Upper lobe of right lung (tissue), 1 donor: ENCODE measurements at regions not wholly inside any gene's neighbourhood (a gene's known extent, or its start where the extent isn't known, plus 50 kb on each side); places are given as distances from the start of the nearest gene placed in this dataset.

Source experiments
- ATAC-seq: fragments of 200-7000 bp; cut with Tn5 transposase; one replicate; pipeline ENCODE4 v1.9.1; 2020; ENCODE audit warnings: mild to moderate bottlenecking, moderate library complexity
- DNase-seq: peaks from one replicate; pipeline ENCODE4 v3.0.0-alpha.2; 2020
- H3K27ac ChIP-seq: fragments of 200-600 bp; one replicate; pipeline ENCODE4 v1.8.0; 2022
- H3K27me3 ChIP-seq: fragments of 200-600 bp; one replicate; pipeline ENCODE4 v1.8.0; 2022; ENCODE audit warnings: mild to moderate bottlenecking
- H3K36me3 ChIP-seq: fragments of 200-600 bp; one replicate; pipeline ENCODE4 v1.8.0; 2022
- H3K4me1 ChIP-seq: fragments of 200-600 bp; one replicate; pipeline ENCODE4 v1.8.0; 2022
- H3K4me3 ChIP-seq: fragments of 200-600 bp; one replicate; pipeline ENCODE4 v1.8.0; 2022; ENCODE audit warnings: mild to moderate bottlenecking
- H3K9me3 ChIP-seq: fragments of 200-600 bp; one replicate; pipeline ENCODE4 v1.8.0; 2022
- intact Hi-C: fragments of 100-400 bp; cut with DNase I; formaldehyde crosslinking; loops from one replicate; pipeline ENCODE4 v1.11.0; 2022
- TF ChIP-seq, protein P1 (sequence below): fragments of 200-600 bp; IDR thresholded peaks from one replicate; pipeline ENCODE4 v1.8.0; 2022; ENCODE audit warnings: antibody characterized with exemption
- donor health status: DM: no; HTN: yes; CAD: no; lungs with severe emphysema.

DNA sequence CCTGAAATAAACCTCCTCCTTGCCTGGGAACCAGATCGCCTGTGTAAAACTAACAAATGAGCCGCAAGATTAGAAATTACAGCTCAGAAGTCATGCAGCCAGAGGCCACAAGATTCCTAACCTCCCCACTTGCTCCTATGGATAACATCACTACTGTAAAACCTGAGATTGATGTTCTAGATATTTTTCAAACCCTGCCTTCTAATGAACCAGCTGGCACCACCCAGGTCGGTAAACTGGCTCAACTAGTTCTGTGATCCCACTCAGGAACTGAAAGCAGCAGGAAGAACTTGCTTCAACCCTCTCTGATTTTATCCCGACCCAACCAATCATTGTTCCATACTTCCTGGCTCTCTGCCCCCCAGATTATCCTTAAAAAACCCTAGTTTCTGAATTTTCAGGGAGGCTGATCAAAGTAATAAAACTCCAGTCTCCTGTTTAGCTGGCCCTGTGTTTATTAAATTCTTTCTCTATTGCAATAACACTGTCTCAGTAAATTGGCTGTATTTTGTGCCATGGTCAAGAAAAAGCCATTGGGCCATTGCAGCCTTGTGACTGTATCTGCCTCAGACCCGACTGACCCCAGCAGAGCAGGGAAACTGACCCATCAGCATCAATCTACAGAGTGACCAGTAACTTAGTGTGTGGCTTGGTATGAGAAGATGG lies 98.9 kb downstream of the RPLP1 start:
- Histone ChIP-seq H3K27me3 (no peaks in the 10 kb centered on the region), H3K36me3 (no peaks in the 10 kb centered on the region), H3K27ac (no peak overlapping the region), H3K4me1 (no peaks in the 10 kb centered on the region), H3K4me3 (no peak overlapping the region), H3K9me3 (peaks cover 9% of the 10 kb centered on the region)
- intact Hi-C loops: no loop called here
- no peak for ATAC-seq
- DNase-seq: no peak
- TF ChIP-seq, protein P1, sequence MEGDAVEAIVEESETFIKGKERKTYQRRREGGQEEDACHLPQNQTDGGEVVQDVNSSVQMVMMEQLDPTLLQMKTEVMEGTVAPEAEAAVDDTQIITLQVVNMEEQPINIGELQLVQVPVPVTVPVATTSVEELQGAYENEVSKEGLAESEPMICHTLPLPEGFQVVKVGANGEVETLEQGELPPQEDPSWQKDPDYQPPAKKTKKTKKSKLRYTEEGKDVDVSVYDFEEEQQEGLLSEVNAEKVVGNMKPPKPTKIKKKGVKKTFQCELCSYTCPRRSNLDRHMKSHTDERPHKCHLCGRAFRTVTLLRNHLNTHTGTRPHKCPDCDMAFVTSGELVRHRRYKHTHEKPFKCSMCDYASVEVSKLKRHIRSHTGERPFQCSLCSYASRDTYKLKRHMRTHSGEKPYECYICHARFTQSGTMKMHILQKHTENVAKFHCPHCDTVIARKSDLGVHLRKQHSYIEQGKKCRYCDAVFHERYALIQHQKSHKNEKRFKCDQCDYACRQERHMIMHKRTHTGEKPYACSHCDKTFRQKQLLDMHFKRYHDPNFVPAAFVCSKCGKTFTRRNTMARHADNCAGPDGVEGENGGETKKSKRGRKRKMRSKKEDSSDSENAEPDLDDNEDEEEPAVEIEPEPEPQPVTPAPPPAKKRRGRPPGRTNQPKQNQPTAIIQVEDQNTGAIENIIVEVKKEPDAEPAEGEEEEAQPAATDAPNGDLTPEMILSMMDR: no peak

DNA sequence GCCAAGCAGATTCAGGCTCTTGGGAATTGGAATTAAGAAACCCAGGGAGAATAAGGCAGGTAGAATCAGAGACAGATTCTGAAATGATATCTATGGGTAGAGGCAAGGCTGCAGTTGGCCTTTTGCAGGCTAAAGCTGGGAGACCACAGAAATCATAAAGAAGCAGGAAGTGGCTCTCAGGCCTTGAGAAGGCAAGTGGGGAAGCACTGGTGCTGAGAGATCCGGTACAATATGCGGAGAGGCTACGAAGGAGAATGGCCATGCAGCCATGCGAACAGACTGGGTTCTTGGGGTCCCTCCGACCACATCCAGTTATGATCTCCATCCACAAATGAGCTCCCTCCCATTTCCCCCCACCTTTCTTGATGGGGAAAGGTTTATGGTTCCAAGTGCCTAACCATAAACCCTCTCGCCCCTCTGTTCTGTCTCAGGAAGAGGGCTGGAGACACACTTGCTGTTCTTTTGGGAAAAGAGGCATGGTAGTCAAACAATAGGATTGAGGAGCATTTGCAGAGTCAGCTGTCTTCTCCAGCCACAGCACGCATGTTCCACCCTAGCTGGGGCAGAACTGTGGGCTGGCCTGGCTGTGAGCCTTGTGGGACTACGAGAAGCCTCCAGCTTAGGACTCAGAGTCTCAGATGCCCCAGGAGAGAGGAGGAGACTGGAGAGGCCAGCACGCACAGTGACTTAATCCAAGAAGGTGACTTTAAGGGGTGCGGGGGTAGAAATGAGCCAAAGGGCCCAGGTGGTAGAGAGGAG lies 99.6 kb downstream of the RPLP1 start:
- Histone ChIP-seq H3K27ac (no peak overlapping the region), H3K27me3 (no peaks in the 10 kb centered on the region), H3K36me3 (no peaks in the 10 kb centered on the region), H3K4me1 (no peaks in the 10 kb centered on the region), H3K9me3 (peaks cover 9% of the 10 kb centered on the region), H3K4me3 (no peak overlapping the region)
- ATAC-seq (no peak), DNase-seq (no peak)
- TF ChIP-seq, protein P1: no peak
- intact Hi-C loops: no loop called here

DNA sequence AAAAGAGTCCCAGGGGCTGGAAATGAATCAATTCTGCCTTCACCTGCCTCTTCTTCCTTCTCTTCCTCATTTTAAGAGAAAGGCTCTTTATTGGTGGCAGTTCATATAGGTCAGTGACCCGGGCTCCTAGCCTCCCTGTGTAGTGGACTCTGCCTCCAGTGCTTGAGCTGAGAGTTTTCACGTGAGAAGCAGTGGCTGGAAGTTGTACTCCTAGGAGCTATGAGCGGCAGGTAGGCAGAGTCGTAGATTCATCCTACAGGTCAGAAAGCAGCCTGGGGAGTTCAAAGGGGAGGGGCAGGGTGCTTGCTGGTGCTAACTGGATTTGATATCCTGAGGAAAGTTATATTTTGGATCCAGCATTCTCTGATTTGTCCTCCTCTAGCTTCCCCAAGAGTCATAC lies 101.1 kb downstream of the RPLP1 start:
- peaks cover 9% of the 10 kb centered on the region for H3K9me3 ChIP-seq
- DNase-seq: no peak
- intact Hi-C loops: no loop called here
- no peaks in the 10 kb centered on the region for H3K27me3 ChIP-seq
- no peak overlapping the region for H3K4me3 ChIP-seq
- H3K36me3 ChIP-seq: no peaks in the 10 kb centered on the region
- TF ChIP-seq, protein P1: no peak
- no peak for ATAC-seq
- no peak overlapping the region for H3K27ac ChIP-seq
- no peaks in the 10 kb centered on the region for H3K4me1 ChIP-seq

DNA sequence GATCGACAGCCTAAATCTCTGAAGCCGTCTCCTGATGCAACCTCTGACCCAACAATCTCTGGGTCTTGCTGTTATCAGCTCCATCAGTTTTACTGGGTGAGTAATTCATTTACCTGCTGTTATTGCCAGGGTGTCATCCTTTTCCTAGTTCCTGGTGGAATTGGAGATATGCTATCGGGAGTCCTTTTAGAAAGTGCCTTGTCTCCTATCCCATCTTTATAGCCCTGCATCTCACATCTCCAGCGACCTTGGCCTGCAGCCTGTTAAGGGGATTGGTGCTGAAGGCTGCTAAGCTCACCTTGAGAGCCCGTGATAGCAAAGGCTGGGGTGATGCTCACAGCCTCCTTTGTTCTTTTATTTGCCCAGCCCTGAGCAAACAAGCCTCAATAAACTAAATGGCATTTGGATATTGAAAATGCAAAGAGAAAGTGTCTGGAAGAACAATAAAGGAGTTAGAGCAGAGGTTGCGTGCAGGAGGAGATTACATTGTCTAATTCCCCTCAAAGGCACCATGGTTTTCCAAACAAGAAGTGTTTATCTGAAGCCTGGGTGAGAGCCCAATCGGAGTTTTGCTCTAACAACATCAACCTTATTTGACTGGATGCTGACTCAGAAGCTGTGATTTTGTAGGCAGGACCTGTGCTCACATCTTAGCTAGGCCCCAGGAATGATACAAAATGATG lies 101.8 kb downstream of the RPLP1 start:
- ATAC-seq: no peak
- no peak overlapping the region for H3K4me3 ChIP-seq
- intact Hi-C loops: no loop called here

DNA sequence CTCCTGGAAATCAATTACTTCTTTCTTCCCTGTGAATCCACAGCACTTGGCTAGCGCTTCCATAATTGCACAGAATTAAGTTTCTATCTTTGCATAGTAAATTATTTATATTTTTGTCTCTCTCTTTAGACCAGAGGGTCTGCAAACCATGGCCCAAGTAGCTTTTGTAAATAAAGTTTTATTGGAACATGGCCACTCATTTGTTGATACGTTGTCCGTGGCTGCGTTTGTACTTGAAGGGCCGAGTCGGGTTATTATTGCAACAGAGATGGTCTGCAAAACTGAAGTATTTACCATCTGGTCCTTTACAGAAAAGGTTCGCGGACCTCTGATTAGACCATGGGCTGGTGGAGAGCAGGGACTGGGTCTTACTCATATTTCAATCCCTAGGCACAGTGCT lies 102.5 kb downstream of the RPLP1 start:
- H3K36me3 ChIP-seq: no peaks in the 10 kb centered on the region
- intact Hi-C loops: no loop called here
- H3K4me1 ChIP-seq: no peaks in the 10 kb centered on the region
- DNase-seq (no peak), ATAC-seq (no peak)
- TF ChIP-seq, protein P1: no peak
- H3K27ac ChIP-seq: no peak overlapping the region
- H3K9me3 ChIP-seq: peaks cover 9% of the 10 kb centered on the region
- no peak overlapping the region for H3K4me3 ChIP-seq
- no peaks in the 10 kb centered on the region for H3K27me3 ChIP-seq

More for the DNA sequence above, 101.8 kb downstream of the RPLP1 start:
- Histone ChIP-seq H3K9me3 (peaks cover 9% of the 10 kb centered on the region), H3K36me3 (no peaks in the 10 kb centered on the region), H3K27ac (no peak overlapping the region), H3K4me1 (no peaks in the 10 kb centered on the region), H3K27me3 (no peaks in the 10 kb centered on the region)
- no peak for DNase-seq
- TF ChIP-seq, protein P1: no peak
